ENCODE measurements at regions not wholly inside any gene's neighbourhood (a gene's known extent, or its start where the extent isn't known, plus 50 kb on each side); places are given as distances from the start of the nearest gene placed in this dataset.

DNA sequence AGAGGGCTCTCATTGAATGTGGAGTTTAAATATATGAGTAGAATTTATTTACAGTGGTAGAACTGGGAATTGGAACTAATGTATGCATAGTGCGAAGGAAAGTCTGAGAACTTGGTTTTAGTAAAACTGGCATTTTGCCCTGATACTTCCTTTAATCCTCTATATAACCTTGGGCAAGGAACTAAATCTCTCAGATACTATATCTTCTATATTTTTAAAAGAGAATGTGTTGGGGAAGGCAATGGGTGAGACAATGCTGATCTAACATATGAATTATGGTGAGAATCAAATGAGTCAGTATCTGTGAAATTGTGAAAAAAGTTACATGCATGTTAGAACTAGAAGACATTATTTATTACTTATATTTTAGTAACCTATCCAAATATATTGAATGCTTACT is 2109.4 kb upstream of the PIK3C3 start:
- H3K27me3 Mint-ChIP-seq, result peaks cover 3 to 4% of the 10 kb centered on the region in 2 donors
- H3K27ac ChIP-seq (ENCODE audit: low read depth, low read length), result no peak overlapping the region
- H3K4me1 Mint-ChIP-seq, result peaks cover 0 to 1% (median 0%) of the 10 kb centered on the region in 4 donors
- intact Hi-C loops (cut with micrococcal nuclease), result no loop called here
- DNase-seq, result no peak
- H3K9me3 Mint-ChIP-seq, result peaks cover 0 to 13% (median 3%) of the 10 kb centered on the region in 8 donors
- H3K4me3 ChIP-seq (ENCODE audit: low read length in 2 of 2), result no peak overlapping the region
- ChIA-PET POLR2A (ENCODE audit: partially characterized antibody) (no interaction called here), CTCF (ENCODE audit: partially characterized antibody) (no interaction called here)
- no peaks in the 10 kb centered on the region for H3K9me3 ChIP-seq (ENCODE audit: control insufficient read depth in 1 of 2, low read length in 2 of 2)
- no peak overlapping the region for H3K4me3 Mint-ChIP-seq
- H3K27ac Mint-ChIP-seq, result no peak overlapping the region
- no peaks in the 10 kb centered on the region for H3K36me3 Mint-ChIP-seq
- no peaks in the 10 kb centered on the region for H3K36me3 ChIP-seq (ENCODE audit: insufficient read depth, low read length)
- no peaks in the 10 kb centered on the region for H3K27me3 ChIP-seq (ENCODE audit: insufficient read depth, low read length)
- no peaks in the 10 kb centered on the region for H3K4me1 ChIP-seq (ENCODE audit: insufficient read depth, low read length)

DNA sequence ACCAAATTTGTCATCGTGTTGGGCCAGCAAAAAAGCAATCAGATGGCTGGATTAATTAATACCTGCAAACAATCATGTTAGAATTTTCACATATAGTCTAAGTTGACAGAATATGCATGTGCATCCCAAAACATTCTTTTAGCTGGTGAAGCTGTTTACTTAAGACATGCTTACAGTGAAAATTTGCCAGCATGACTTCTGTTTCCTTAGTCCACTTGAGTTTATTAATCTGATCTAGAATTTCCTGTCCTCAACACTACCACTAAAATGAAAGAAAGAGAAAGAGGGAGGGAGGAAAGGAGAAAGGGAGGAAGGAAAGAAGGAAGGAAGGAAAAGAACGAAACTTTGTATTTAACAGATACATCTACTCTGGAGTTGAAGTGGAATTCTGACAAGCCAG is 2109.9 kb upstream of the PIK3C3 start:
- Histone ChIP-seq H3K27me3 (ENCODE audit: insufficient read depth, low read length) (no peaks in the 10 kb centered on the region), H3K9me3 (ENCODE audit: control insufficient read depth in 1 of 2, low read length in 2 of 2) (no peaks in the 10 kb centered on the region), H3K4me1 (ENCODE audit: insufficient read depth, low read length) (no peaks in the 10 kb centered on the region), H3K27ac (ENCODE audit: low read depth, low read length) (no peak overlapping the region), H3K4me3 (ENCODE audit: low read length in 2 of 2) (no peak overlapping the region), H3K36me3 (ENCODE audit: insufficient read depth, low read length) (no peaks in the 10 kb centered on the region)
- peaks cover 3 to 4% of the 10 kb centered on the region in 2 donors for H3K27me3 Mint-ChIP-seq
- H3K36me3 Mint-ChIP-seq, result no peaks in the 10 kb centered on the region
- H3K4me3 Mint-ChIP-seq, result no peak overlapping the region
- intact Hi-C loops (cut with micrococcal nuclease), result no loop called here
- no peak overlapping the region for H3K27ac Mint-ChIP-seq
- no peak for DNase-seq
- peaks cover 0 to 1% (median 0%) of the 10 kb centered on the region in 4 donors for H3K4me1 Mint-ChIP-seq
- CTCF ChIA-PET (ENCODE audit: partially characterized antibody), result no interaction called here
- peaks cover 0 to 10% (median 3%) of the 10 kb centered on the region in 8 donors for H3K9me3 Mint-ChIP-seq
- POLR2A ChIA-PET (ENCODE audit: partially characterized antibody), result no interaction called here

DNA sequence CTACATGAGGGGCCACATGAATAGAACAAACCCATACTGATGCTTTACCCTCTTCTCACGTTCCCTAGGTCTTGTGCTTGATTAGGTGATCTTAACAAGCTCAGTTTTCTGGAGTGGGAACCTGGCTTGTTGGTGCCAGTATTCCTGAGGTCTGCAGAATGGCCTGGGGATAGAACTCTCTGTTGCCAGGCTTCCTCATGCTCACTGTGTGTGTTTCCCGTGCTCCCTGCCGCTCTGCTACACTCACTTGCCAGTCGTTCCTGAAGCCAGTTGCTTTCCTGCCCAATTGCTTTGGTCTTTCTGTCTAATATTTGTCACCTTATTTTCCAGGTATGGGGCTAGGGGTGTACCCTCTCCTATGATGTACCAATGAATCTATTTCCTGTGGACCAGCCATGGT is 2111.5 kb upstream of the PIK3C3 start:
- CTCF ChIA-PET (ENCODE audit: partially characterized antibody), result no interaction called here
- H3K27me3 Mint-ChIP-seq, result peaks cover 3 to 4% of the 10 kb centered on the region in 2 donors
- no peak overlapping the region for H3K4me3 ChIP-seq (ENCODE audit: low read length in 2 of 2)
- H3K27ac ChIP-seq (ENCODE audit: low read depth, low read length), result no peak overlapping the region
- POLR2A ChIA-PET (ENCODE audit: partially characterized antibody), result no interaction called here
- H3K4me1 Mint-ChIP-seq, result peaks cover 0 to 1% (median 0%) of the 10 kb centered on the region in 4 donors
- no peaks in the 10 kb centered on the region for H3K27me3 ChIP-seq (ENCODE audit: insufficient read depth, low read length)
- no peaks in the 10 kb centered on the region for H3K4me1 ChIP-seq (ENCODE audit: insufficient read depth, low read length)
- intact Hi-C loops (cut with micrococcal nuclease), result no loop called here
- no peak for DNase-seq
- no peak overlapping the region for H3K27ac Mint-ChIP-seq
- H3K9me3 ChIP-seq (ENCODE audit: control insufficient read depth in 1 of 2, low read length in 2 of 2), result no peaks in the 10 kb centered on the region
- H3K36me3 ChIP-seq (ENCODE audit: insufficient read depth, low read length), result no peaks in the 10 kb centered on the region
- no peak overlapping the region for H3K4me3 Mint-ChIP-seq
- H3K36me3 Mint-ChIP-seq, result no peaks in the 10 kb centered on the region
- H3K9me3 Mint-ChIP-seq, result peaks cover 0 to 8% (median 4%) of the 10 kb centered on the region in 8 donors

DNA sequence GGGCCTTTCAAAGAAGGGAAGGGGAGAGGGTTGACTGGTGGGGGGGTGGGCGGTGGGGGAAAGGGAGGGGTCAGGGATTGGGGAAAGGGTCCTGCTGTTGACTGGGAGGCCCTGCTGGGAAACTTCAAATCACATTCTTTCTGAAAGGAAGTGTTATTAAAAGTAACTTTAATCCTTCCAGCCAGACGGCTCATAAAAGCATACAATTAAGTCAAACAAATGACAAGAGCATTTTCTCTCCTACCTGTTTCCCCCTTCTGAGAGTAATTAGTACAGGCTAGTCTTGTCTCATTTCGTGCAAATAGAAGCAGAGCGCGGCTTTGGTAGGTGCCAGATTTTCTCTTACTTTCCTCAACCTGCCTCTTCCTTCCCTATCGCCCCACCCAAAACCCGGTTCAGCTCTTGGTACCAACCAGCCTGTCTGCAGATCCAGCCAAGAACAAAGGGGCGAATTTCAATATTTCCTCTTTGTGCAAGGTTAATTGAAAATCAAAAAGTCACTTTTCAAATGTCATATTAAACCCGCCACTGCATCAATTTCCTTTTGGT is 2112.6 kb upstream of the PIK3C3 start:
- no peak overlapping the region for H3K27ac ChIP-seq (ENCODE audit: low read depth, low read length)
- Mint-ChIP-seq H3K9me3 (peaks cover 0 to 10% (median 5%) of the 10 kb centered on the region in 8 donors), H3K4me3 (no peak overlapping the region), H3K27ac (no peak overlapping the region), H3K27me3 (peaks cover 3 to 4% of the 10 kb centered on the region in 2 donors), H3K4me1 (peaks cover 0 to 1% (median 0%) of the 10 kb centered on the region in 4 donors), H3K36me3 (no peaks in the 10 kb centered on the region)
- no peaks in the 10 kb centered on the region for H3K36me3 ChIP-seq (ENCODE audit: insufficient read depth, low read length)
- no peak for DNase-seq
- H3K4me3 ChIP-seq (ENCODE audit: low read length in 2 of 2), result no peak overlapping the region
- no peaks in the 10 kb centered on the region for H3K9me3 ChIP-seq (ENCODE audit: control insufficient read depth in 1 of 2, low read length in 2 of 2)
- ChIA-PET POLR2A (ENCODE audit: partially characterized antibody) (no interaction called here), CTCF (ENCODE audit: partially characterized antibody) (no interaction called here)
- intact Hi-C loops (cut with micrococcal nuclease), result no loop called here
- no peaks in the 10 kb centered on the region for H3K27me3 ChIP-seq (ENCODE audit: insufficient read depth, low read length)
- H3K4me1 ChIP-seq (ENCODE audit: insufficient read depth, low read length), result no peaks in the 10 kb centered on the region

DNA sequence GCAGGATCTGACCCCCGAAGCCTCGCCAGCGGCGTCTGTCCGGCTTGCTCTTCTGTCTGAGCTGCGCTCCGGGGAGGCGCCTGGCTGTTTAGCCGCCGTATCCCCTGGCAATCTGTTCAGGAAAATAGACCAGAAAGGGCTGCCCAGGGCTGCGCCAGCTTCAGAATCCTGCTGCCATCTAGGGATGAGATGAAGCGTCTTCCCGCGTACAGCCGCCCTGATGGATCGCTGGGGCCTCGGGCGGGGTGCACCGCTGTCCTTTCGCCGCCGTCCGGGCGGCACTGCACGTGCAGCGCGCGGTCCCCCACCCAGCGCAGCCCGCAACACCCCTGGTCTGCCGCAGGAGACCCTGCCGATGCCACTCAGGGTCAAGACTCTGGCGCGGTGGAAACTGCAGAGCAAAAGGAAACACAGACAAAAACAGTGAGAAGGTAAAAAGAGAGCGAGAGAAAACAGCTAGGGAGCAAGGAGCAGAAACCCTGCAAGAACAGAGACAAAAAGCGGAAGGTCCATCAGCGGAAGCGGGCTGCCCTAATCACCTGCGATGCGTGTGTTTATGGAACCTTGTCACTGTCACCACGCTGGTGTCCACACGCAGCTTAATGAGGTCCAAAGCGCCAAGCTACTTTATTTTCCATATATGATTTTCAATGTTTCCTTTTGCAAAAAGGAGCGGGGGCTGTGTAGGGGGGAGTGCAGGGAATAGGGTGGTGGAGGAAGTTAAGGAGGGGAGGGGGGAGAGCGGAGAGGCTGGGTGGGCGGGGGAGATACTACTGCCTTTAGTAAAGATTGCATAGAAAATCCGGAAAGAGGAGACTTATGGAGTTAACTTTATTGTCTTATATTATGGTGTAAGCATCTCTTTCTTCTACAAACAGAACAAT is 2113.3 kb upstream of the PIK3C3 start:
- no peaks in the 10 kb centered on the region for H3K36me3 ChIP-seq (ENCODE audit: insufficient read depth, low read length)
- peaks cover 0 to 11% (median 5%) of the 10 kb centered on the region in 8 donors for H3K9me3 Mint-ChIP-seq
- H3K27me3 Mint-ChIP-seq, result peaks cover 3 to 4% of the 10 kb centered on the region in 2 donors
- no peaks in the 10 kb centered on the region for H3K4me1 ChIP-seq (ENCODE audit: insufficient read depth, low read length)
- no peak overlapping the region for H3K4me3 Mint-ChIP-seq
- no peaks in the 10 kb centered on the region for H3K9me3 ChIP-seq (ENCODE audit: control insufficient read depth in 1 of 2, low read length in 2 of 2)
- ChIA-PET CTCF (ENCODE audit: partially characterized antibody) (no interaction called here), POLR2A (ENCODE audit: partially characterized antibody) (no interaction called here)
- no peak overlapping the region for H3K4me3 ChIP-seq (ENCODE audit: low read length in 2 of 2)
- H3K27me3 ChIP-seq (ENCODE audit: insufficient read depth, low read length), result no peaks in the 10 kb centered on the region
- H3K4me1 Mint-ChIP-seq, result peaks cover 0 to 1% (median 0%) of the 10 kb centered on the region in 4 donors
- no peaks in the 10 kb centered on the region for H3K36me3 Mint-ChIP-seq
- H3K27ac ChIP-seq (ENCODE audit: low read depth, low read length), result no peak overlapping the region
- H3K27ac Mint-ChIP-seq, result no peak overlapping the region
- DNase-seq, result no peak
- intact Hi-C loops (cut with micrococcal nuclease), result no loop called here

DNA sequence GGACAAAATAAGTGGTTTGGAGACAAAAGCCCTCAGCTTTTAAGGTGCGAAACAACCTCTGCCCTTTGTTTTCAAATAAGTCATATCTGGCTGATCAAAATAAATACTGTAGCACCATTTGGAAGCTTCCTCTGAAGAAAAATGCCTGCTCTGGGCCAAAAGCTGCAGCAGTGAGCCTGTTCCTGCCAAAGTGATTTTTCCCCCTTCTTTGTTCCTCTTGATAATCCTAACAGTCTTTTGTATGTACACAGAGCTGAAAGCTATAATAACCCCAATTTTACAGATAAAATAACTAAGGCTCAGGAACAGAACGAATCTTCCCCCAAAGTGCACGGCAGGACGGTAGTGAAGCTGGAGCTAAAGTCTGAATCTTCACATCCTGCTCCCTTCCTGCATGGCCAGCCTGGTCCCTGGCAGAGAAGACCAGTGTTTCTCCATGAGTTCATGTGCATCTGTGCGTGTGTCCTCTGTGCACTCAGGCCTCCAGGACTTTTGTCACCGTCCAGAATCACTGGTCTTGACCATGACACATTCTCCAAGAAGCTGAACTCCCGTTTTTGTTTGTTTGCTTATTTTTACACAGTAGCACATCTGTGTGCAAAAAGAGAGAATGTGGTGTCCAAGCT is 2114.1 kb upstream of the PIK3C3 start:
- Histone ChIP-seq H3K9me3 (ENCODE audit: control insufficient read depth in 1 of 2, low read length in 2 of 2) (no peaks in the 10 kb centered on the region), H3K36me3 (ENCODE audit: insufficient read depth, low read length) (no peaks in the 10 kb centered on the region), H3K27ac (ENCODE audit: low read depth, low read length) (no peak overlapping the region), H3K27me3 (ENCODE audit: insufficient read depth, low read length) (no peaks in the 10 kb centered on the region), H3K4me3 (ENCODE audit: low read length in 2 of 2) (no peak overlapping the region), H3K4me1 (ENCODE audit: insufficient read depth, low read length) (no peaks in the 10 kb centered on the region)
- Mint-ChIP-seq H3K27me3 (peaks cover 3 to 4% of the 10 kb centered on the region in 2 donors), H3K4me1 (peaks cover 0 to 1% (median 0%) of the 10 kb centered on the region in 4 donors), H3K9me3 (peaks cover 0 to 11% (median 3%) of the 10 kb centered on the region in 8 donors), H3K4me3 (no peak overlapping the region), H3K27ac (no peak overlapping the region), H3K36me3 (no peaks in the 10 kb centered on the region)
- DNase-seq, result no peak
- intact Hi-C loops (cut with micrococcal nuclease), result no loop called here
- CTCF ChIA-PET (ENCODE audit: partially characterized antibody), result no interaction called here
- POLR2A ChIA-PET (ENCODE audit: partially characterized antibody), result no interaction called here

DNA sequence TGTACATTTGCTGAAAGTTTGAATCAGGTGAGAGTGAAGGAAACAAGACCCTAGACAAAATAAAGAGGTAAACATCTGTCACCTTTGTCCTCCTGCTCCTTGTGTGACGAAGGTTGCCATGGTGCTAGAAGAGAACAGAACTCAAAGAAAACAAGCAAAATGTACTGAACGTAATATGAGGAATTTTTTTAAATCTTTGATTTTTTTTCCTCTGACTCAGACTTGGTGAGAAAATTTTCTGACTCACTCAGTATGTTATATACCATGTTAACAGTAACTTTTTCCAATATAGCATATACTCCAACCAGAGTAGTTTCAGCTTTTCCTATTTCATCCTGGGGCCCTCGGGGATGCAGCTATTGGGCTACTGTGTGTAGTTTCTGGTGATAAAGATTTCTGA is 2114.6 kb upstream of the PIK3C3 start:
- Histone ChIP-seq H3K27ac (ENCODE audit: low read depth, low read length) (no peak overlapping the region), H3K27me3 (ENCODE audit: insufficient read depth, low read length) (no peaks in the 10 kb centered on the region), H3K36me3 (ENCODE audit: insufficient read depth, low read length) (no peaks in the 10 kb centered on the region), H3K9me3 (ENCODE audit: control insufficient read depth in 1 of 2, low read length in 2 of 2) (no peaks in the 10 kb centered on the region), H3K4me1 (ENCODE audit: insufficient read depth, low read length) (no peaks in the 10 kb centered on the region), H3K4me3 (ENCODE audit: low read length in 2 of 2) (no peak overlapping the region)
- Mint-ChIP-seq H3K27ac (no peak overlapping the region), H3K9me3 (peaks cover 0 to 14% (median 5%) of the 10 kb centered on the region in 8 donors), H3K27me3 (peaks cover 3 to 4% of the 10 kb centered on the region in 2 donors), H3K4me3 (no peak overlapping the region), H3K36me3 (no peaks in the 10 kb centered on the region), H3K4me1 (peaks cover 0 to 1% (median 0%) of the 10 kb centered on the region in 4 donors)
- no peak for DNase-seq
- intact Hi-C loops (cut with micrococcal nuclease), result no loop called here
- ChIA-PET POLR2A (ENCODE audit: partially characterized antibody) (no interaction called here), CTCF (ENCODE audit: partially characterized antibody) (no interaction called here)

Data from CD4-positive, alpha-beta memory T cell (primary cell).